Progenitor cell of endocrine pancreas (in vitro differentiated cells): ENCODE measurements at regions not wholly inside any gene's neighbourhood (a gene's known extent, or its start where the extent isn't known, plus 50 kb on each side); places are given as distances from the start of the nearest gene placed in this dataset.

ENCODE experiments used
- DNase-seq: peaks from one replicate; pipeline ENCODE4 v3.0.0; 2021; ENCODE audit warnings: low spot score; ENCODE audit not compliant: unreplicated experiment
- H3K27ac Mint-ChIP-seq: 2 replicates; pipeline ENCODE4 v1.8.0; 2021; ENCODE audit warnings: mild to moderate bottlenecking, moderate library complexity, mixed read lengths
- H3K27me3 Mint-ChIP-seq: 2 replicates; pipeline ENCODE4 v1.8.0; 2021; ENCODE audit warnings: mixed read lengths
- H3K36me3 Mint-ChIP-seq: 2 replicates; pipeline ENCODE4 v1.8.0; 2022; ENCODE audit warnings: mixed read lengths; ENCODE audit not compliant: insufficient read depth
- H3K4me1 Mint-ChIP-seq: 2 replicates; pipeline ENCODE4 v1.8.0; 2021; ENCODE audit warnings: low read depth, mixed read lengths
- H3K4me3 Mint-ChIP-seq: 2 replicates; pipeline ENCODE4 v1.8.0; 2021; ENCODE audit warnings: low read depth, mild to moderate bottlenecking, moderate library complexity, mixed read lengths
- H3K9me3 Mint-ChIP-seq: 2 replicates; pipeline ENCODE4 v1.8.0; 2021; ENCODE audit warnings: low read depth, mixed read lengths
- TF ChIP-seq, protein P1 (sequence below): fragments of 200-600 bp; sonication (generic); IDR thresholded peaks from one replicate; pipeline ENCODE4 v1.5.0; 2021; ENCODE audit warnings: antibody characterized with exemption, mild to moderate bottlenecking; ENCODE audit not compliant: unreplicated experiment

DNA sequence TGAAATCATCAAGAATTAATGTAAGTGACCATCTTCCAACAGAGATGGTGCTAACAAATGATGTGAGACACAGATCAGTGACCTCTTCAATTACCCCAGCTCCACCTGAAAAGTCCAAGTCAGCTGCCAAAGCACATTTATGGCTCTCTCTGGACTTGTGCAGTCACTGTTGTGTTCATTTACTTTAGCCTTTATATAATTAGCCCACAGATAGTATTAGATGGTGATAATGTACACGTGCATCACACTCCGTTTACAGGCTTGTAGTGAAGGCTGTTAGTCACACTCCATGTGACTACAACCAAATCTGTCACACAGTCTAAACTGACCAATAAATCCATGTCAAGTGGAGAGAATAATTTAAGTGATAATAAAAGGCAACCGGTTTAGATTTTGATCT is 331.5 kb upstream of the IL12A start:
- no peak overlapping the region for H3K4me3 Mint-ChIP-seq
- no peaks in the 10 kb centered on the region for H3K36me3 Mint-ChIP-seq
- H3K4me1 Mint-ChIP-seq = no peaks in the 10 kb centered on the region
- no peak for DNase-seq
- TF ChIP-seq, protein P1, sequence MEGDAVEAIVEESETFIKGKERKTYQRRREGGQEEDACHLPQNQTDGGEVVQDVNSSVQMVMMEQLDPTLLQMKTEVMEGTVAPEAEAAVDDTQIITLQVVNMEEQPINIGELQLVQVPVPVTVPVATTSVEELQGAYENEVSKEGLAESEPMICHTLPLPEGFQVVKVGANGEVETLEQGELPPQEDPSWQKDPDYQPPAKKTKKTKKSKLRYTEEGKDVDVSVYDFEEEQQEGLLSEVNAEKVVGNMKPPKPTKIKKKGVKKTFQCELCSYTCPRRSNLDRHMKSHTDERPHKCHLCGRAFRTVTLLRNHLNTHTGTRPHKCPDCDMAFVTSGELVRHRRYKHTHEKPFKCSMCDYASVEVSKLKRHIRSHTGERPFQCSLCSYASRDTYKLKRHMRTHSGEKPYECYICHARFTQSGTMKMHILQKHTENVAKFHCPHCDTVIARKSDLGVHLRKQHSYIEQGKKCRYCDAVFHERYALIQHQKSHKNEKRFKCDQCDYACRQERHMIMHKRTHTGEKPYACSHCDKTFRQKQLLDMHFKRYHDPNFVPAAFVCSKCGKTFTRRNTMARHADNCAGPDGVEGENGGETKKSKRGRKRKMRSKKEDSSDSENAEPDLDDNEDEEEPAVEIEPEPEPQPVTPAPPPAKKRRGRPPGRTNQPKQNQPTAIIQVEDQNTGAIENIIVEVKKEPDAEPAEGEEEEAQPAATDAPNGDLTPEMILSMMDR = no peak
- peaks cover 4% of the 10 kb centered on the region for H3K27me3 Mint-ChIP-seq
- no peak overlapping the region for H3K27ac Mint-ChIP-seq
- peaks cover 4% of the 10 kb centered on the region for H3K9me3 Mint-ChIP-seq

DNA sequence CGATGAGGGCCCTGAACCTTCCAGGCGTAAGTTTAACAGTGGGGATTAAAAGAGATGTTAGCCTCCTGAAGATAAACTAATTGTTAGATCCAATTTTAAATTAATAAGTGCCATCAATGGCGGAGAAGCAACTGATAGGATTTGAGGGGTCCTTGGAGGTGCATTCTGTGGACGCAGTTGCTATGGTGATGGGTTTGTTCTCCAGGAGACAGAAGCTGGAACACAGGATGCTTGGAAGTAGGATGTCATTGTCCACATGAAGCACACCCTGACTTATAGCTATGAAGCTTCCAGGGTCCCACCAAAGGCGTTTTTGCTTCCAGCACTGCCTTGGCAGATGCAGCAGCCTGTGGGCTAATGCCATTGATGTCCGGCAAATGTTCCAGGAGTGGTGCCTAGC is 331.0 kb upstream of the IL12A start:
- H3K36me3 Mint-ChIP-seq = no peaks in the 10 kb centered on the region
- TF ChIP-seq, protein P1 = no peak
- H3K9me3 Mint-ChIP-seq = peaks cover 7% of the 10 kb centered on the region
- H3K4me1 Mint-ChIP-seq = no peaks in the 10 kb centered on the region
- H3K27me3 Mint-ChIP-seq = peaks cover 4% of the 10 kb centered on the region
- no peak for DNase-seq
- no peak overlapping the region for H3K27ac Mint-ChIP-seq
- H3K4me3 Mint-ChIP-seq = no peak overlapping the region

DNA sequence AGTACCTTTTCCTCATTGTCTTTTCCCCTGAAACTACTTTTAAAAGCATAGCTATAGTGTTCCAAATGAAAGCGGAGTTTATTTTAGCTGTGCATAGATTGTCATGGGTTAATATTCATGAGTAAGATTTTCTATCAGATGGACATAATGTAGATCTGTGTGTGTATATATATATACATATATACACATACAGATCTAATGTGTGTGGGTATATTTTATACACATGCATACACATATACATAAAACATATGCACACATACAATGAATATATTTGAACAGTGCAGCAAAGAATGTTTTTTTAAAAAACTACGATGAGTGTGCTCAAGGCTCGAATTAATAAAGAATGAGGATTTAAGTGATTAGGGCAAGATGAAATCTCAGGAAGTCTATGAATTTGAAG is 328.3 kb upstream of the IL12A start:
- H3K27ac Mint-ChIP-seq = no peak overlapping the region
- peaks cover 7% of the 10 kb centered on the region for H3K9me3 Mint-ChIP-seq
- no peaks in the 10 kb centered on the region for H3K36me3 Mint-ChIP-seq
- H3K27me3 Mint-ChIP-seq = peaks cover 4% of the 10 kb centered on the region
- DNase-seq = no peak
- H3K4me3 Mint-ChIP-seq = no peak overlapping the region
- TF ChIP-seq, protein P1 = no peak
- no peaks in the 10 kb centered on the region for H3K4me1 Mint-ChIP-seq

- H3K27me3 Mint-ChIP-seq = peaks cover 4% of the 10 kb centered on the region
- TF ChIP-seq, protein P1 = no peak
These were observed 327.7 kb upstream of the IL12A start for GRCh38 chr3:159660901-159661300.

DNA sequence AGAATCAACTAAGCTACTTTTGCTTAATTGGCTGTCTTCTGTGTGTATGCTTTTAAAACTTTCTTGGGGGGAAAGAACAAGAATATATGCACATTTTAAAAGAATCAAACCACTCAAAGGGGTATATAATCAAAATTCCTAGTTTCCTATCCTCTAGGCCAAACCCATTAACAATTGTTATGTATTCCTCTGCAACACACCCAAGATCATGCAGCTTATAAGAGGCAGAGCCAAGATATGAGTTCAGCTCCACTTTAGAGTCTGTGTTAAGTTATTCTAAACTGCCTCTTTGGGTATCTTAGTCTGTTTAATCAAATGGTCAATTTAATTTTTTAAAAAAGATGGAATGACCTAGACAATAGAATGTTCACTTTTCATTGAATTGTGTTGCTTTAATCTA is 326.1 kb upstream of the IL12A start:
- DNase-seq = no peak
- Mint-ChIP-seq H3K9me3 (peaks cover 7% of the 10 kb centered on the region), H3K27ac (no peak overlapping the region), H3K4me1 (no peaks in the 10 kb centered on the region), H3K27me3 (peaks cover 4% of the 10 kb centered on the region), H3K36me3 (no peaks in the 10 kb centered on the region), H3K4me3 (no peak overlapping the region)
- TF ChIP-seq, protein P1 = no peak

More at GRCh38 chr3:159660901-159661300, 327.7 kb upstream of the IL12A start:
- Mint-ChIP-seq H3K4me1 (no peaks in the 10 kb centered on the region), H3K36me3 (no peaks in the 10 kb centered on the region), H3K4me3 (no peak overlapping the region), H3K27ac (no peak overlapping the region), H3K9me3 (peaks cover 7% of the 10 kb centered on the region)
- no peak for DNase-seq

DNA sequence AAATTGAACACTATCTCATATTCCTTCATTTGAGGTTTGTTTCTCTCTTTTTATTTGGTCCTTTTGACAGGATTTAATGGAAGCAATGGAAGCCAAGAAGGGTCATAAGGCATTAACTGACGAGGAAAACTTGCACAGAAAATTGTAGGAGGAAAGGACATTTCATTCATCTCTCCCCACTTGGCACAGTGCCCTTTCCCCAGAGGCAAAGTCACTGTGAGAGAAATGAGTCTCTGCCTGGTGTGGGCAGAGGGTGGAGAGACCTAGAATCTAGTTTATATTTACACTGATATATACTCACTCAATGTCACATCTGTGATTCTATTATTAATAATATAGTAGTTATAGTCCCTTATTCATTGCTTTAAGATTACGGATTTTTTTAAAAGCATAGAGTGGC is 324.6 kb upstream of the IL12A start:
- Mint-ChIP-seq H3K36me3 (no peaks in the 10 kb centered on the region), H3K27ac (no peak overlapping the region), H3K27me3 (no peaks in the 10 kb centered on the region), H3K4me1 (peaks cover 4% of the 10 kb centered on the region), H3K4me3 (no peak overlapping the region), H3K9me3 (peaks cover 7% of the 10 kb centered on the region)
- DNase-seq = no peak
- TF ChIP-seq, protein P1 = no peak
